ENCODE measurements at regions not wholly inside any gene's neighbourhood (a gene's known extent, or its start where the extent isn't known, plus 50 kb on each side); places are given as distances from the start of the nearest gene placed in this dataset.

GRCh38 chr6:6952484-6952883 lies 155.3 kb upstream of the RREB1 start:
- TF ChIP-seq EGR1 (IDR thresholded peaks at IDR 0.05) (no peak), TCF12 (IDR thresholded peaks at IDR 0.05; ENCODE audit: low read depth) (no peak), EP300 (IDR thresholded peaks at IDR 0.05; ENCODE audit: borderline replicate concordance) (no peak), RAD21 (IDR thresholded peaks at IDR 0.05; ENCODE audit: low read depth) (no peak), YY1 (IDR thresholded peaks at IDR 0.05; ENCODE audit: low read depth) (no peak), MAX (IDR thresholded peaks at IDR 0.05) (no peak), REST (IDR thresholded peaks at IDR 0.05; ENCODE audit: low read depth) (no peak), NFIC (IDR thresholded peaks at IDR 0.05) (no peak), TAF1 (IDR thresholded peaks at IDR 0.05; ENCODE audit: low read depth) (no peak), CREB1 (IDR thresholded peaks at IDR 0.05; ENCODE audit: low read depth) (no peak), ZBTB7A (IDR thresholded peaks at IDR 0.05; ENCODE audit: low read depth) (no peak), FOXM1 (IDR thresholded peaks at IDR 0.05; ENCODE audit: borderline replicate concordance, low read depth) (no peak)
- TF ChIP-seq, protein P1, sequence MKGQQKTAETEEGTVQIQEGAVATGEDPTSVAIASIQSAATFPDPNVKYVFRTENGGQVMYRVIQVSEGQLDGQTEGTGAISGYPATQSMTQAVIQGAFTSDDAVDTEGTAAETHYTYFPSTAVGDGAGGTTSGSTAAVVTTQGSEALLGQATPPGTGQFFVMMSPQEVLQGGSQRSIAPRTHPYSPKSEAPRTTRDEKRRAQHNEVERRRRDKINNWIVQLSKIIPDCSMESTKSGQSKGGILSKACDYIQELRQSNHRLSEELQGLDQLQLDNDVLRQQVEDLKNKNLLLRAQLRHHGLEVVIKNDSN (IDR thresholded peaks at IDR 0.05): no peak

GRCh38 chr6:6960571-6961251 lies 147.1 kb upstream of the RREB1 start:
- TF ChIP-seq EGR1 (IDR thresholded peaks at IDR 0.05) (no peak), FOXM1 (IDR thresholded peaks at IDR 0.05; ENCODE audit: borderline replicate concordance, low read depth) (no peak), NFIC (IDR thresholded peaks at IDR 0.05) (no peak)

DNA sequence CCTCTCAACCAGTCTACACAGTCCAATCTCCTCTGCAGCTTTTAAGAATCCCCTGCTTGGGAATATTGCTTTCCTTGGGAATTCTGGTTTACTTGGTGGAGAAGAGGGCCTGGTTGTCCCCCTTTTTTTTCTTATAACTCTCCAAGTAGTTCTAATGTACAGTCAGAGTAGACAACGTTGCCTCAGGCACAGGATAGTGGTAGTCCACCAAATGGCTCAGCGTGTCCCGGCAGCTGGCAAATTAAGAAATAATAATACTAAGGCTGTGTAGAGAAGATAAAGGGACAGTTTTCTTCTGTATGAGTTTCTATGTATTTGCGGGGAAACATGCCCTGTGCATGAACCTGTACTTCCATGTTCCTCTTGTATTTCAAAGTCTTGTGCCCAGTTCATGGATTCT lies 145.7 kb upstream of the RREB1 start:
- no peak for TF ChIP-seq EGR1 (IDR thresholded peaks at IDR 0.05)
- TF ChIP-seq RAD21 (IDR thresholded peaks at IDR 0.05; ENCODE audit: low read depth): no peak
- TF ChIP-seq MAX (IDR thresholded peaks at IDR 0.05): no peak
- TF ChIP-seq TEAD4 (IDR thresholded peaks at IDR 0.05): no peak
- TF ChIP-seq TAF1 (IDR thresholded peaks at IDR 0.05; ENCODE audit: low read depth): no peak

DNA sequence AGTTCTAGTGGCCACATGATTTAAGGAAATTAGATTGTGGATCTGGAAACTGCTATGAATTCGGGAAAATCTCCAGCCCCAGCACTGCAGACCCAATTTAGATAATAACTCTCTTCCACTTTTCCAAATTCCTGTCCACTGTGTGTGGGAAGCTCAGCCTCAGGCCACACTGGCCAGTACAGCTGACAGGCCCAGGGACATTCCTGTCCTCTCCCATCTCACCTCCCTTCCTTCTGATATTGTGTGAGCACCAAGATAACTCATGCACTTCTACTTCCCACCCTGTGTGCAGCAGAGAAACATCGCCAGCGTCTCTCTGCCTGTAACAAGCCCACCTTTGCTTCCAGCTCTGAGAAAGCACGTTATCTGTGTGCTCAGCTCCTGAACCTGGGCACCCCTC lies 145.1 kb upstream of the RREB1 start:
- TF ChIP-seq TAF1 (IDR thresholded peaks at IDR 0.05; ENCODE audit: low read depth): no peak
- TF ChIP-seq CEBPB (IDR thresholded peaks at IDR 0.05): no peak
- no peak for TF ChIP-seq NFIC (IDR thresholded peaks at IDR 0.05)
- TF ChIP-seq TEAD4 (IDR thresholded peaks at IDR 0.05): no peak

DNA sequence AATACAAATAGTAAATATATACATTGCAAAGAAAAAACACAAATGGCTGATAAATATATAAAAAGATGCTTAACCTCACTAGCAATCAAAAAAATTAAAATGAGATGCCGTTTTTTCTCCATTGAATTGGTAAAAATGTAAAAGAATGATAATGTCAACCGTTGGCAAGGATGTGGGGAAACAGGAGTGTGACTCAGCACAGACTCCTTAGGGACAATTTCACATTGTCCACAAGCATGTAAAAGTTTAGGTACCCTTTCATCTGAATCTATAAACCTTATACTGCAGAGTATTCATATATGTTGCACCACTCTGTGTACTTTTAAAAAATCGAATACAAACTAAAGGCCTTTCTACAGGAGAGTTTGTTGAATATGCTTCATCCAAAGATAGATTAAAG lies 143.1 kb upstream of the RREB1 start:
- no peak for TF ChIP-seq TAF1 (IDR thresholded peaks at IDR 0.05; ENCODE audit: low read depth)
- TF ChIP-seq TEAD4 (IDR thresholded peaks at IDR 0.05): no peak
- TF ChIP-seq MAX (IDR thresholded peaks at IDR 0.05): no peak
- TF ChIP-seq ZBTB7A (IDR thresholded peaks at IDR 0.05; ENCODE audit: low read depth): no peak

- TF ChIP-seq TAF1 (IDR thresholded peaks at IDR 0.05; ENCODE audit: low read depth) (no peak), TCF12 (IDR thresholded peaks at IDR 0.05; ENCODE audit: low read depth) (no peak), FOXM1 (IDR thresholded peaks at IDR 0.05; ENCODE audit: borderline replicate concordance, low read depth) (no peak), MAX (IDR thresholded peaks at IDR 0.05) (no peak), ZBTB7A (IDR thresholded peaks at IDR 0.05; ENCODE audit: low read depth) (no peak), TEAD4 (IDR thresholded peaks at IDR 0.05) (no peak), REST (IDR thresholded peaks at IDR 0.05; ENCODE audit: low read depth) (no peak), CEBPB (IDR thresholded peaks at IDR 0.05) (no peak), YY1 (IDR thresholded peaks at IDR 0.05; ENCODE audit: low read depth) (no peak), RAD21 (IDR thresholded peaks at IDR 0.05; ENCODE audit: low read depth) (no peak), EGR1 (IDR thresholded peaks at IDR 0.05) (no peak), NFIC (IDR thresholded peaks at IDR 0.05) (no peak), EP300 (IDR thresholded peaks at IDR 0.05; ENCODE audit: borderline replicate concordance) (no peak), CREB1 (IDR thresholded peaks at IDR 0.05; ENCODE audit: low read depth) (no peak)
- TF ChIP-seq, protein P1 (IDR thresholded peaks at IDR 0.05): no peak
These were observed 141.6 kb upstream of the RREB1 start for GRCh38 chr6:6966127-6966526.

Measured in Ishikawa (cell line).